IMR-90 (cell line): ENCODE measurements at regions not wholly inside any gene's neighbourhood (a gene's known extent, or its start where the extent isn't known, plus 50 kb on each side); places are given as distances from the start of the nearest gene placed in this dataset.

Experiments
- ATAC-seq: fragments of 200-7000 bp; cut with Tn5 transposase; 2 replicates; pipeline ENCODE4 v1.9.1; 2020; ENCODE audit warnings: low read depth, mild to moderate bottlenecking, moderate library complexity
- BruUV-seq: library from RNA; stranded (reverse); fragments of 400-500 nt; replicated peaks from 2 replicates; lab custom pipeline; 2021; lab: Mats Ljungman, UMichigan
- CTCF ChIA-PET: fragments of 300-600 bp; formaldehyde crosslinking; extraction: SDS; loops from one replicate; lab custom pipeline; 2021; ENCODE audit warnings: antibody characterized with exemption; lab: Yijun Ruan, JAX
- POLR2A ChIA-PET: fragments of 300-600 bp; sonication (Branson Sonifier 250); formaldehyde crosslinking; loops from one replicate; lab custom pipeline; 2022; ENCODE audit warnings: antibody characterized with exemption; ENCODE audit not compliant: unreplicated experiment; lab: Charles Lee
- DNase-seq: peaks from one replicate; pipeline ENCODE4 v3.0.0; 2013
- H2AFZ ChIP-seq: replicated peaks from 2 replicates; pipeline ENCODE3; 2013; ENCODE audit warnings: low read length, mild to moderate bottlenecking; ENCODE audit not compliant: poor library complexity
- H2AK5ac ChIP-seq: 2 replicates; pipeline ENCODE4 v1.6.1; 2013; ENCODE audit warnings: low read depth, low read length, inconsistent platforms
- H2AK9ac ChIP-seq: replicated peaks from 2 replicates; pipeline ENCODE3; 2013; ENCODE audit warnings: mild to moderate bottlenecking, low read depth, low read length, moderate library complexity; ENCODE audit not compliant: poor library complexity
- H2BK120ac ChIP-seq: 2 replicates; pipeline ENCODE4 v1.6.1; 2013; ENCODE audit warnings: low read depth, low read length, inconsistent platforms
- H2BK15ac ChIP-seq: 3 replicates; pipeline ENCODE4 v1.6.1; 2013; ENCODE audit warnings: low read depth, low read length, inconsistent platforms
- H2BK20ac ChIP-seq: 2 replicates; pipeline ENCODE4 v1.6.1; 2013; ENCODE audit warnings: low read depth, mild to moderate bottlenecking, inconsistent platforms, low read length, moderate library complexity
- H2BK5ac ChIP-seq: 2 replicates; pipeline ENCODE4 v1.6.1; 2013; ENCODE audit warnings: mild to moderate bottlenecking, low read depth, low read length, inconsistent platforms; ENCODE audit not compliant: poor library complexity, severe bottlenecking
- H3K14ac ChIP-seq: replicated peaks from 2 replicates; pipeline ENCODE4 v1.6.1; 2013; ENCODE audit warnings: low read depth, low read length, inconsistent platforms
- H3K18ac ChIP-seq: 2 replicates; pipeline ENCODE4 v1.6.1; 2013; ENCODE audit warnings: low read depth, low read length, control low read depth
- H3K23ac ChIP-seq: 2 replicates; pipeline ENCODE4 v1.6.1; 2013; ENCODE audit warnings: low read depth, low read length, inconsistent platforms
- H3K27ac ChIP-seq: 2 replicates; pipeline ENCODE4 v1.5.1; 2013; ENCODE audit warnings: mild to moderate bottlenecking, control low read depth, low read length; ENCODE audit not compliant: insufficient read depth
- H3K27me3 ChIP-seq: 2 replicates; pipeline ENCODE4 v1.6.1; 2013; ENCODE audit warnings: low read length; ENCODE audit not compliant: control insufficient read depth, insufficient read depth
- H3K36me3 ChIP-seq: 2 replicates; pipeline ENCODE4 v1.6.1; 2013; ENCODE audit warnings: low read length, mixed read lengths; ENCODE audit not compliant: control insufficient read depth, insufficient read depth
- H3K4ac ChIP-seq: 2 replicates; pipeline ENCODE4 v1.6.1; 2013; ENCODE audit warnings: low read depth, low read length, inconsistent platforms
- H3K4me1 ChIP-seq: 2 replicates; pipeline ENCODE4 v1.6.1; 2013; ENCODE audit warnings: low read length, mixed read lengths; ENCODE audit not compliant: control insufficient read depth, insufficient read depth
- H3K4me2 ChIP-seq: 2 replicates; pipeline ENCODE4 v1.6.1; 2013; ENCODE audit warnings: low read depth, mild to moderate bottlenecking, control low read depth, low read length, moderate library complexity
- H3K4me3 ChIP-seq: 2 replicates; pipeline ENCODE4 v1.5.1; 2013; ENCODE audit warnings: low read depth, mild to moderate bottlenecking, control low read depth, low read length, moderate library complexity; ENCODE audit not compliant: insufficient read depth
- H3K56ac ChIP-seq: 2 replicates; pipeline ENCODE4 v1.6.1; 2013; ENCODE audit warnings: low read length, inconsistent platforms; ENCODE audit not compliant: insufficient read depth; ENCODE audit errors: extremely low read depth
- H3K79me1 ChIP-seq, 2 experiments: 2 replicates each; pipeline ENCODE4 v1.6.1; 2013; ENCODE audit warnings: low read length in 2 of 2, inconsistent platforms in 1 of 2, low read depth in 1 of 2
- H3K9ac ChIP-seq: 2 replicates; pipeline ENCODE4 v1.6.1; 2013; ENCODE audit warnings: low read depth, low read length, control low read depth
- H3K9me1 ChIP-seq: 2 replicates; pipeline ENCODE4 v1.6.1; 2013; ENCODE audit warnings: low read length, inconsistent platforms; ENCODE audit not compliant: insufficient read depth
- H3K9me3 ChIP-seq: 2 replicates; pipeline ENCODE4 v1.6.1; 2013; ENCODE audit warnings: low read length; ENCODE audit not compliant: control insufficient read depth, insufficient read depth
- H4K20me1 ChIP-seq: 2 replicates; pipeline ENCODE4 v1.6.1; 2013; ENCODE audit warnings: low read length, inconsistent platforms; ENCODE audit not compliant: insufficient read depth
- H4K5ac ChIP-seq: 2 replicates; pipeline ENCODE4 v1.6.1; 2013; ENCODE audit warnings: mild to moderate bottlenecking, low read depth, low read length, control low read depth
- H4K8ac ChIP-seq, 2 experiments: 2 replicates each; pipeline ENCODE4 v1.6.1; 2013; ENCODE audit warnings: low read depth in 2 of 2, low read length in 2 of 2, control low read depth in 1 of 2, inconsistent platforms in 1 of 2
- H4K91ac ChIP-seq: 2 replicates; pipeline ENCODE4 v1.6.1; 2013; ENCODE audit warnings: low read depth, low read length, inconsistent platforms; ENCODE audit not compliant: insufficient read depth
- BHLHE40 ChIP-seq: fragments of 150-350 bp; IDR thresholded peaks from 2 replicates; pipeline ENCODE4 v1.6.1; 2016; ENCODE audit warnings: mild to moderate bottlenecking, low read depth, low read length
- CHD1 ChIP-seq: IDR thresholded peaks from 2 replicates; pipeline ENCODE4 v1.6.1; 2012; ENCODE audit warnings: low read depth, low read length, improper control_type of control experiment
- MAFK ChIP-seq: IDR thresholded peaks from 2 replicates; pipeline ENCODE4 v1.6.1; 2012; ENCODE audit warnings: low read depth, low read length, improper control_type of control experiment
- MAZ ChIP-seq: IDR thresholded peaks from 2 replicates; pipeline ENCODE4 v1.6.1; 2012; ENCODE audit warnings: low read depth, mild to moderate bottlenecking, low read length, improper control_type of control experiment, moderate library complexity, borderline replicate concordance
- NFE2L2 ChIP-seq: fragments of 150-350 bp; IDR thresholded peaks from 2 replicates; pipeline ENCODE4 v1.6.1; 2016; ENCODE audit warnings: low read depth, mild to moderate bottlenecking, low read length
- POLR2A ChIP-seq: IDR thresholded peaks from 2 replicates; pipeline ENCODE4 v1.6.1; 2012; ENCODE audit warnings: mild to moderate bottlenecking, low read depth, low read length
- RCOR1 ChIP-seq: IDR thresholded peaks from 2 replicates; pipeline ENCODE4 v1.6.1; 2012; ENCODE audit warnings: mild to moderate bottlenecking, low read length, improper control_type of control experiment; ENCODE audit not compliant: insufficient replicate concordance
- RFX5 ChIP-seq: IDR thresholded peaks from 2 replicates; pipeline ENCODE4 v1.8.0; 2012; ENCODE audit warnings: low read depth, mild to moderate bottlenecking, low read length, moderate library complexity
- SMC3 ChIP-seq: fragments of 150-350 bp; IDR thresholded peaks from 2 replicates; pipeline ENCODE4 v1.6.1; 2016; ENCODE audit warnings: low read depth, mild to moderate bottlenecking, antibody characterized with exemption, low read length, moderate library complexity
- WGBS, 2 experiments: methylation state at CpG; one replicate each; pipeline versions ENCODE4 v1.1.5 to v1.1.7; 2013; ENCODE audit warnings: missing lambda C conversion rate in 2 of 2; ENCODE audit not compliant: insufficient read length in 1 of 2; ENCODE audit errors: extremely low coverage in 2 of 2; 5-methylcytosine and 5-hydroxymethylcytosine counted together
- dilution Hi-C: fragments of 300-500 bp; cut with HindIII; formaldehyde crosslinking; loops from one replicate; pipeline ENCODE4 v1.14.3; 2018; ENCODE audit warnings: low sequenced_read_pairs; ENCODE audit not compliant: unreplicated experiment
- in situ Hi-C: fragments of 300-500 bp; cut with MboI; formaldehyde crosslinking; loops from 3 replicates; pipeline ENCODE4 v1.14.3; 2019; ENCODE audit warnings: low sequenced_read_pairs, inconsistent platforms, mixed read lengths
- intact Hi-C: fragments of 100-400 bp; cut with micrococcal nuclease; formaldehyde crosslinking; loops from 2 replicates; pipeline ENCODE4 v1.10.0; 2022
- TF ChIP-seq, protein P1 (sequence below): conservative IDR thresholded peaks from 2 replicates; pipeline ENCODE4 v1.5.1; 2012; ENCODE audit warnings: mild to moderate bottlenecking, low read depth, low read length, improper control_type of control experiment
- TF ChIP-seq, protein P2 (sequence below): fragments of 150-350 bp; IDR thresholded peaks from 2 replicates; pipeline ENCODE4 v1.6.1; 2016; ENCODE audit warnings: low read depth, mild to moderate bottlenecking, low read length, moderate library complexity, borderline replicate concordance

DNA sequence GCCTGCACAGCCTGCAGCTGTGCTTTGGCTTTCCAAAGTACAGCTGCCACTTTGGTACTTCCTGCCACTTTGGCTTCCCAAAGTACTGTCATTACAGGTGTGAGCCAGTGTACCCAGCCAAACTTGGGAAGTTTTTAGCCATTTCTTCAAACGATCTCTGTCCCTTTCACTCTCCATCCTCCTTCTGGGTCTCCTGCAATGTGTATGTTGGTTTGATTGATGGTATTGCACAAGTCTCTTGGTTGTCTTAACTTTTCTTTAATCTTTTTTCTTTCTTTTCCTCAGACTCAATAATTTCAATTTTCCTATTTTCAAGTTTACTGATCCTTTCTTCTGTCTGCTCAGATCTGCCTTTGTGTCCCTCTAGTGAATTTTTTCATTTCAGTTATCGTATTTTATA lies 99.3 kb upstream of the CFAP20DC start:
- BruUV-seq: no TSS peak
- no peak for TF ChIP-seq SMC3
- TF ChIP-seq, protein P1, sequence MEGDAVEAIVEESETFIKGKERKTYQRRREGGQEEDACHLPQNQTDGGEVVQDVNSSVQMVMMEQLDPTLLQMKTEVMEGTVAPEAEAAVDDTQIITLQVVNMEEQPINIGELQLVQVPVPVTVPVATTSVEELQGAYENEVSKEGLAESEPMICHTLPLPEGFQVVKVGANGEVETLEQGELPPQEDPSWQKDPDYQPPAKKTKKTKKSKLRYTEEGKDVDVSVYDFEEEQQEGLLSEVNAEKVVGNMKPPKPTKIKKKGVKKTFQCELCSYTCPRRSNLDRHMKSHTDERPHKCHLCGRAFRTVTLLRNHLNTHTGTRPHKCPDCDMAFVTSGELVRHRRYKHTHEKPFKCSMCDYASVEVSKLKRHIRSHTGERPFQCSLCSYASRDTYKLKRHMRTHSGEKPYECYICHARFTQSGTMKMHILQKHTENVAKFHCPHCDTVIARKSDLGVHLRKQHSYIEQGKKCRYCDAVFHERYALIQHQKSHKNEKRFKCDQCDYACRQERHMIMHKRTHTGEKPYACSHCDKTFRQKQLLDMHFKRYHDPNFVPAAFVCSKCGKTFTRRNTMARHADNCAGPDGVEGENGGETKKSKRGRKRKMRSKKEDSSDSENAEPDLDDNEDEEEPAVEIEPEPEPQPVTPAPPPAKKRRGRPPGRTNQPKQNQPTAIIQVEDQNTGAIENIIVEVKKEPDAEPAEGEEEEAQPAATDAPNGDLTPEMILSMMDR: no peak
- TF ChIP-seq BHLHE40: no peak
- TF ChIP-seq RCOR1: no peak
- no peak for TF ChIP-seq RFX5
- TF ChIP-seq, protein P2, sequence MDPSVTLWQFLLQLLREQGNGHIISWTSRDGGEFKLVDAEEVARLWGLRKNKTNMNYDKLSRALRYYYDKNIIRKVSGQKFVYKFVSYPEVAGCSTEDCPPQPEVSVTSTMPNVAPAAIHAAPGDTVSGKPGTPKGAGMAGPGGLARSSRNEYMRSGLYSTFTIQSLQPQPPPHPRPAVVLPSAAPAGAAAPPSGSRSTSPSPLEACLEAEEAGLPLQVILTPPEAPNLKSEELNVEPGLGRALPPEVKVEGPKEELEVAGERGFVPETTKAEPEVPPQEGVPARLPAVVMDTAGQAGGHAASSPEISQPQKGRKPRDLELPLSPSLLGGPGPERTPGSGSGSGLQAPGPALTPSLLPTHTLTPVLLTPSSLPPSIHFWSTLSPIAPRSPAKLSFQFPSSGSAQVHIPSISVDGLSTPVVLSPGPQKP: no peak
- no peak for TF ChIP-seq POLR2A
- TF ChIP-seq MAFK: no peak
- no peak for TF ChIP-seq MAZ
- TF ChIP-seq CHD1: no peak
- TF ChIP-seq NFE2L2: no peak
- CTCF ChIA-PET: interaction anchor here (0.6 kb wide), 1 partner anchor 694 kb away, joined by 3 read pairs; no protein-coding TSS in a partner anchor

More for the DNA sequence above, 99.3 kb upstream of the CFAP20DC start:
- peaks cover 5% of the 10 kb centered on the region for H3K9me3 ChIP-seq
- no peak overlapping the region for H3K23ac ChIP-seq
- dilution Hi-C loops: no loop called here
- no peaks in the 10 kb centered on the region for H3K36me3 ChIP-seq
- no peak overlapping the region for H2BK5ac ChIP-seq
- no peak overlapping the region for H3K27ac ChIP-seq
- no peak overlapping the region for H2BK20ac ChIP-seq
- intact Hi-C loops: no loop called here
- no CpG with 5 or more reads among the region's 2 CpGs for WGBS, 2 experiments
- no peak overlapping the region for H3K14ac ChIP-seq
- no peak overlapping the region for H3K4me3 ChIP-seq
- H3K4me1 ChIP-seq: no peaks in the 10 kb centered on the region
- POLR2A ChIA-PET: no interaction called here
- no peak for DNase-seq
- no peak overlapping the region for H4K8ac ChIP-seq
- H4K20me1 ChIP-seq: no peaks in the 10 kb centered on the region
- H3K9me1 ChIP-seq: no peaks in the 10 kb centered on the region
- no peak overlapping the region for H3K9ac ChIP-seq
- no peak for ATAC-seq
- in situ Hi-C loops: no loop called here
- H3K4ac ChIP-seq: no peak overlapping the region
- no peak overlapping the region for H3K4me2 ChIP-seq
- H2BK120ac ChIP-seq: no peak overlapping the region
- no peak overlapping the region for H2AK5ac ChIP-seq
- peaks cover 4% of the 10 kb centered on the region for H3K27me3 ChIP-seq
- H3K56ac ChIP-seq: no peak overlapping the region
- H2AK9ac ChIP-seq: no peak overlapping the region
- no peak overlapping the region for H3K18ac ChIP-seq
- no peak overlapping the region for H4K5ac ChIP-seq
- H3K79me1 ChIP-seq: no peaks in the 10 kb centered on the region
- no peak overlapping the region for H2BK15ac ChIP-seq
- no peak overlapping the region for H2AFZ ChIP-seq
- H4K91ac ChIP-seq: no peak overlapping the region
